GM23338 (cell line): ENCODE measurements at regions not wholly inside any gene's neighbourhood (a gene's known extent, or its start where the extent isn't known, plus 50 kb on each side); places are given as distances from the start of the nearest gene placed in this dataset.

Experiments
- CTCF ChIP-seq, 2 experiments: fragments of 200-600 bp in 1 of 2; sonication (generic) in 1 of 2; conservative IDR thresholded peaks; 2 replicates each; pipeline versions ENCODE4 v1.5.1 to v1.6.1; 2016 to 2017; ENCODE audit warnings: antibody characterized with exemption in 2 of 2, low read depth in 2 of 2, mild to moderate bottlenecking in 2 of 2, moderate library complexity in 1 of 2
- EZH2 ChIP-seq: fragments of 200-600 bp; sonication (generic); IDR thresholded peaks from one replicate; pipeline ENCODE4 v1.8.0; 2017; ENCODE audit warnings: antibody characterized with exemption, mild to moderate bottlenecking, low read depth; ENCODE audit not compliant: unreplicated experiment
- EZH2phosphoT487 ChIP-seq: fragments of 200-600 bp; sonication (generic); IDR thresholded peaks from one replicate; pipeline ENCODE4 v1.8.1; 2018; ENCODE audit warnings: antibody characterized with exemption; ENCODE audit not compliant: unreplicated experiment
- POLR2AphosphoS5 ChIP-seq: IDR thresholded peaks from 2 replicates; pipeline ENCODE4 v1.6.1; 2016; ENCODE audit warnings: antibody characterized with exemption, low read depth
- ZNF462 ChIP-seq: fragments of 250-450 bp; sonication (Bioruptor Pico); IDR thresholded peaks from 2 replicates; pipeline ENCODE4 v1.5.0; 2020; ENCODE audit warnings: mild to moderate bottlenecking, moderate library complexity

GRCh38 chr12:65681226-65681625 lies 143.1 kb upstream of the HMGA2 start:
- TF ChIP-seq POLR2AphosphoS5 (no peak), CTCF (conservative IDR thresholded peaks at IDR 0.05; ENCODE audit: low read depth in 2 of 2) (no peak), EZH2phosphoT487 (no peak), ZNF462 (no peak), EZH2 (no peak)
